GM18507 (cell line): ENCODE measurements at regions not wholly inside any gene's neighbourhood (a gene's known extent, or its start where the extent isn't known, plus 50 kb on each side); places are given as distances from the start of the nearest gene placed in this dataset.
"Not testable (repeated sequence)": the region's sequence is repeated elsewhere in the genome, so short reads cannot be mapped to it uniquely, and the experiment has no call there.

Experiments used
- DNase-seq: peaks from one replicate; pipeline ENCODE4 v3.0.0; 2011; ENCODE audit warnings: low read depth; ENCODE audit not compliant: insufficient read length; ENCODE audit errors: extremely low spot score
- FAIRE-seq: peaks from 2 replicates; lab custom pipeline; 2011; peaks lifted over from hg19 to GRCh38; lab: Jason Lieb, UNC

- no peak for FAIRE-seq
- DNase-seq = no peak
Measured at GRCh38 chr11:70897429-70897828, 354.9 kb downstream of the SHANK2 start.

DNA sequence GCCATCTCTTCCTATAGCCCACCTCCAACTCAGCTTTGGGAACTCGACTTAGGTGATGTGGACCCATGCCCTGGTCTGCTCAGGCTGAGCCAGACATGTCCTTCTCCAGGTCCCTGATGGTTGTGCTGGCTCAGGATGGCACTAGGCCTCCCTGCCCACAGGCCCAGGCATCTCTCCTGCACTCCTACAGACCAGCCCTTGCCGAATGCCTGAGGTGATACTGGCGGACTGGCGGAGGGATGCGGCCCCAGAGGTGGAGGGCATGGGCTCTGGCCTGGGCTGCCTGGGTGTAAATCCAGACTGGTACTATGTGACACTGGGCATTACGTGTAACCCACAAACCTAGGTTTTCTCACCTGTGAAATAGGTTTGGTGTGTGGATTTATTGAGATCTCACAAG, 352.8 kb downstream of the SHANK2 start:
- FAIRE-seq = no peak
- no peak for DNase-seq

GRCh38 chr11:70900540-70900939, 351.8 kb downstream of the SHANK2 start:
- no peak for FAIRE-seq
- DNase-seq = no peak

DNA sequence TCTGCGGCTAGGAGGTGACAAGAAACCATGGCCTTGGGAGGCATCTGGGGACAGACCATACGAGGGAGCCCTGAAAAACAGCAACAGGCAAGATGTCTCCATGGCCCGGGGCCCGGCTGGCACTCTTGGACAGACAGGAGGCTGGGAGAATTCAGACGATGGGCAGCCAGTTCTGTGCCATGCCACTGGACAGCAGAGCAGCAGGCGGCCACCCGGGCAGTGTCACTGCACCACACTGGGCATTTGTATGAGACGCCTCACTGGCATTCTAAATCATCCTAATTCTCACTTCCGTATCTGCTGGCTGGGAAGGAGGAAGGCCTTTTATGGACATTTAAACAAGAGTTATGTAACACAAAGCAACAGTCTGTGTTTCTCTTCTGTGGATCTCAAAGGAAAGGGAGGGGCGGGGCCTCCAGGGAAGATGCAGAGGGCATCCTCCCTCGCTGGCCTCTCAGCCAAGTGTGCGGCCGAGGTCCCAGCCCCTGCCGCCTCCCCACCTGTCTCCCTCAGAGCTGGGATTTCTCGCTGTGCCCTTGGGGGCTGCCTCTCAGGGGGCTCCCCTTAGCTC, 350.3 kb downstream of the SHANK2 start:
- no peak for DNase-seq

DNA sequence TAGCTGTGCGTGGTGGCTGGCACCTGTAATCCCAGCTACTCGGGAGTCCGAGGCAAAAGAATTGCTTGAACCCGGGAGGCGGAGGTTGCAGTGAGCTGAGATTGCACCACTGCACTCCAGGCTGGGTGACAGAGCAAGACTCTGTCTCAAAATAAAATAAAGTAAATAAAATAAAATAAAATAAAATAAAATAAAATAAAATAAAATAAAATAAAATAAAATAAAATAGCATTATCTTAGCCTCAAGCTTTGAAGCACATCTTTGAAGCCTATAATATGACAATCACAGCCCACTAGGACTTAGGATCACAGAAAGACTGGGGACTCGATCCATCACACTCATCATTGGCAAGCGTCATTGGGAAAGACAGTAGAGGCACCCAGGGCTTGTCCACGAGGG, 349.1 kb downstream of the SHANK2 start:
- DNase-seq, FAIRE-seq: not testable (repeated sequence)

More for the DNA sequence above, 350.3 kb downstream of the SHANK2 start:
- FAIRE-seq = no peak

- no peak for FAIRE-seq
- DNase-seq = no peak
Measured at GRCh38 chr11:70906101-70906500, 346.3 kb downstream of the SHANK2 start.

- DNase-seq = no peak
- FAIRE-seq = no peak
Measured at GRCh38 chr11:70908223-70908622, 344.2 kb downstream of the SHANK2 start.

DNA sequence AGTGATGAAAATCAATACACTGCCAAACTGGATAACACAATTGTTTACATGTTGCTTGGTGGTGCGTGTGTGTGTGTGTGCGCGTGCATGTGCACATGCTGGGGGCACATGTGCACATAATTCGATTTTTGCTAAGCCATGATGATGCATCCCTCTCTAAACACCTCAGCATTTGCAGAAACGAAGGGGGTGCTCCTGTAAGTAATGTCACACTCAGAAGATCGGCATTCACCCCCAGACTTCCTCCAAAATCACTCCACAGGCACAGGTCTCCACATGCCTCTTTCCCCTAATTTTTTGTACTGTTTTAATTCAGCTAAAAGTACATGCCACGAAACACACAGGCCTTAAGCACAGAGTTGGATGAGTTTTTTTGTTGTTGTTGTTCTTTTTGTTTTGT, 341.5 kb downstream of the SHANK2 start:
- FAIRE-seq (no peak), DNase-seq (no peak)

GRCh38 chr11:70912226-70912840, 340.0 kb downstream of the SHANK2 start:
- no peak for DNase-seq
- no peak for FAIRE-seq

GRCh38 chr11:70913715-70914231, 338.6 kb downstream of the SHANK2 start:
- no peak for FAIRE-seq
- DNase-seq = no peak

GRCh38 chr11:70914496-70914895, 337.9 kb downstream of the SHANK2 start:
- FAIRE-seq = no peak
- DNase-seq = no peak

GRCh38 chr11:70915158-70915985, 337.0 kb downstream of the SHANK2 start:
- FAIRE-seq (no peak), DNase-seq (no peak)

DNA sequence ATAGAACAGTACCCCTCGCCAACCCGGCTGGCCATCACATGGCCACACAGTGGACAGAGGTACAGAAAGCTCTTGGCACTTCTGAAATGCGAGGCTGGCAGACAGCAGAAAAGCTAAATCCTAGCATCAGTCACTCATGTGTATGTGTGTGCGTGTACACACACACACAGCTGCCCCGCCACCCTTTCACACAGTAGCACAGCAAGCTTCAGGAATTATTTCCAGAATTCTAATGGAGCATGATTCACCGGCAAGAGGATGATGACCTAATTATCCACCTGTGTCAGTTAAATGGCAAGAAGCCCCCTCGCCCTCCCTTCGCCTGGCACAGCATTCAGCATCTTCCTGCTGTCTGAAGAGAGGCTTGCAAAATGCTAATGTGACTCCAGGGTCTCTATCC, 336.0 kb downstream of the SHANK2 start:
- FAIRE-seq = no peak
- no peak for DNase-seq

DNA sequence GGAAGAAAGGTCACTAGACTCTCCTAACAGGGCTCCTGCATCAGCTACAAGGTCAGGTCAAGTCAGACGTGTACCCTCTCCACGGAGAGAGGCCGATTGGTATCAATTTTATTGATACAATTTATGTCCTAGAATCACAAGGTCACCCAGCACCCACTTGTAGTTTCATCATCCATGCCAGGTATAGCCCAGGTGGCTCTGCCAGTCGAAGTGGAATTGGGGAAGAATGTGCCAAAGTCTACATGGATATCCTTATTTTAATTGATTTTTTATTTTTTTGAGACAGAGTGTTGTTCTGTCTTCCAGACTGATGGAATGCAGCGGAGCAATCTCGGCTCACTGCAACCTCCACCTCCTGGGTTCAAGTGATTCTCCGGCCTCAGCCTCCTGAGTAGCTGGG, 334.1 kb downstream of the SHANK2 start:
- no peak for FAIRE-seq

DNA sequence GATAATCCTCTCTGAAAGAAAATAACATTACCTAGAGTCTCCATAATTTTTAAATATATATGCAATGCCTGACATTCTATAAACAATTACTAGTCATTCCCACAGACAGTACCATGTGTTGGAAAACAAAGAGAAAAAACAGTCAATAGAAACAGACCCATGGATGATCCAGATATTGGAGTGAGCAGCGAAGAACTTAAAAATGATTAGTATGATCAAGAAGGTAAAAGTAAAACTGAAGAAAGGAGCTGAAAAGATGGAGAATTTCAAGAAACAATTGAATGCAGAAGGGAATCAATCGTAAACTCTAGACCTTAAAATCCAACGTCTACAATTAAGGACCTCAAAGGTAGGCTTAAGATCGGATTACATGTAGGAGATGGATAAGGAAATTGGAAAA, 330.6 kb downstream of the SHANK2 start:
- FAIRE-seq (no peak), DNase-seq (no peak)

More for the DNA sequence above, 334.1 kb downstream of the SHANK2 start:
- no peak for DNase-seq

DNA sequence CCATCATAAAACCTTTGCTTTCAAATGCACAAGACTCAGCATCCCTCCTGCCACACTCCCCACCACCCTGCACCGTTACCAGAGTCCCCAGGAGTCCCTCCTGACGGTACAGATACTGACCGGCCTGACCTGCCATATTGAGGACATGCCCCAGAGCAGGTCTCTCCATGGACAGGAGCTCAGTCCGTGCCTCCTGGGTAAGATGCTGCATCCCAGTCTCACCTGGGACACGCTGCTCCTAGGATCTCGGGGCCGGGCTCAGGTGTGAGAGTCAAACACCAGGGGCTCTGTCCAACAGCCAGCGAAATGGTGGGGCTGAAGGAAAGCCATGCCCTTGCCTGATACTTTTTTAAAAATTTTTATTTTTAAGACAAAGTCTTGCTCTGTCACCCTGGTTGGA, 328.3 kb downstream of the SHANK2 start:
- FAIRE-seq (no peak), DNase-seq (no peak)

DNA sequence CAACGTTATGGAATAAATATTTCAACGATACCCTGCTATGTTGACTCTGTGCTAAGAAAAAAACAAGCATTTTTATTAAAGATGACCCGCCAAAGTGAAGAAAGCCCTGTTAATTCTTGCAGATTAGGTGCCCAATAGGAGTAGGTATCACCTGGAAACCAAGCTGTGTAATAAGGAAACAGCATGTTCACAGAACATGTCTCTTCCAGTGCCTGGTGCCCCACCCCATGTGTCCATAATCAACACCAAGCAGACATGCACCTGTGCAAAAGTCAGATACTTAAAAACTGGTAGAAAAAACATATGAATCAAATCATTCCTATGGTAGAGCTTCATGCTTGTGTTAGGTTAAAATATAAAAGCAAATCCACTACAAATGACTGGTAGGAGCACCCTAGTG, 327.1 kb downstream of the SHANK2 start:
- FAIRE-seq (no peak), DNase-seq (no peak)

GRCh38 chr11:70926543-70927201, 325.7 kb downstream of the SHANK2 start:
- DNase-seq (no peak), FAIRE-seq (no peak)

- FAIRE-seq = no peak
Measured at GRCh38 chr11:70928854-70929598, 323.4 kb downstream of the SHANK2 start.

More at GRCh38 chr11:70928854-70929598, 323.4 kb downstream of the SHANK2 start:
- DNase-seq = no peak
